ENCODE measurements at regions not wholly inside any gene's neighbourhood (a gene's known extent, or its start where the extent isn't known, plus 50 kb on each side); places are given as distances from the start of the nearest gene placed in this dataset.

GRCh38 chr12:116346222-116346621 is 68.7 kb upstream of the MED13L start:
- Histone ChIP-seq H3K4me1 (peaks cover 0 to 9% of the 10 kb centered on the region in 2 donors), H3K27me3 (no peaks in the 10 kb centered on the region), H3K9me3 (no peaks in the 10 kb centered on the region), H3K27ac (no peak overlapping the region), H3K4me3 (no peak overlapping the region), H3K36me3 (no peaks in the 10 kb centered on the region)
- TF ChIP-seq, protein P1, sequence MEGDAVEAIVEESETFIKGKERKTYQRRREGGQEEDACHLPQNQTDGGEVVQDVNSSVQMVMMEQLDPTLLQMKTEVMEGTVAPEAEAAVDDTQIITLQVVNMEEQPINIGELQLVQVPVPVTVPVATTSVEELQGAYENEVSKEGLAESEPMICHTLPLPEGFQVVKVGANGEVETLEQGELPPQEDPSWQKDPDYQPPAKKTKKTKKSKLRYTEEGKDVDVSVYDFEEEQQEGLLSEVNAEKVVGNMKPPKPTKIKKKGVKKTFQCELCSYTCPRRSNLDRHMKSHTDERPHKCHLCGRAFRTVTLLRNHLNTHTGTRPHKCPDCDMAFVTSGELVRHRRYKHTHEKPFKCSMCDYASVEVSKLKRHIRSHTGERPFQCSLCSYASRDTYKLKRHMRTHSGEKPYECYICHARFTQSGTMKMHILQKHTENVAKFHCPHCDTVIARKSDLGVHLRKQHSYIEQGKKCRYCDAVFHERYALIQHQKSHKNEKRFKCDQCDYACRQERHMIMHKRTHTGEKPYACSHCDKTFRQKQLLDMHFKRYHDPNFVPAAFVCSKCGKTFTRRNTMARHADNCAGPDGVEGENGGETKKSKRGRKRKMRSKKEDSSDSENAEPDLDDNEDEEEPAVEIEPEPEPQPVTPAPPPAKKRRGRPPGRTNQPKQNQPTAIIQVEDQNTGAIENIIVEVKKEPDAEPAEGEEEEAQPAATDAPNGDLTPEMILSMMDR (IDR thresholded peaks at IDR 0.05): no peak
- intact Hi-C loops (cut with DNase I): no loop called here
- ATAC-seq: peak; percentile 13
- DNase-seq: peak in 1 of 4 donors; percentile 61

GRCh38 chr12:116346741-116347140 is 69.2 kb upstream of the MED13L start:
- no peak overlapping the region for H3K27ac ChIP-seq
- H3K27me3 ChIP-seq: no peaks in the 10 kb centered on the region
- H3K36me3 ChIP-seq: no peaks in the 10 kb centered on the region
- TF ChIP-seq, protein P1 (IDR thresholded peaks at IDR 0.05): no peak
- no peaks in the 10 kb centered on the region for H3K9me3 ChIP-seq
- intact Hi-C loops (cut with DNase I): no loop called here
- H3K4me3 ChIP-seq: no peak overlapping the region
- ATAC-seq: peak; percentile 69
- peaks cover 0 to 9% of the 10 kb centered on the region in 2 donors for H3K4me1 ChIP-seq
- peak in 1 of 4 donors; percentile 52 for DNase-seq

GRCh38 chr12:116347265-116347664 is 69.8 kb upstream of the MED13L start:
- intact Hi-C loops (cut with DNase I): no loop called here
- H3K36me3 ChIP-seq: no peaks in the 10 kb centered on the region
- TF ChIP-seq, protein P1 (IDR thresholded peaks at IDR 0.05): no peak
- no peaks in the 10 kb centered on the region for H3K27me3 ChIP-seq
- no peak overlapping the region for H3K4me3 ChIP-seq
- peaks cover 0 to 9% of the 10 kb centered on the region in 2 donors for H3K4me1 ChIP-seq
- no peaks in the 10 kb centered on the region for H3K9me3 ChIP-seq
- no peak overlapping the region for H3K27ac ChIP-seq
- DNase-seq: no peak
- no peak for ATAC-seq

DNA sequence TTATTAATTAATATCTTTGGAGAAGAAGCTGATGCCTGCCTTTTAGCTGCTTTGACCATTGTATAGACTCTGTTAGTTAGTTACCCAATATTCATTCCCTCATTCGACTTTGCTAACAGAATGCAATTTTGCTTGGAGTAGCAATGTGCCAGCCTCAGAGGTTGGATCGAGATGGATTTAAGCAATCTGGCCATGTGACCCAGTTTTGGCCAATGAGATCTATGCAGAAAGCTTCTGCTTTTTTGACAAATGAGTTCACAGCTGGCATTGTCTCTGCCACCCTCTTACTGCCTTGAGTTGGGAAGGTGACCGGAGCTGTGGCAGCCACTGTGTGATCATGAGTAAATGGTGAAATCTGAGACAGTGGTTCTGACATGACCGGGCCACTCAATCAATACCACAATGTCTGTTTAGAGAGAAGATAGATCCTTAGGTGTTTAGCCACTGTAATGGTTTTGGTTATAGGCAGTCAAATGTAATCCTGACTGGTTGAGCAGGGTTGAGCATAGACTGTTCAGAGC is 74.9 kb upstream of the MED13L start:
- H3K4me3 ChIP-seq: no peak overlapping the region
- no peak overlapping the region for H3K27ac ChIP-seq
- intact Hi-C loops (cut with DNase I): no loop called here
- H3K36me3 ChIP-seq: no peaks in the 10 kb centered on the region
- TF ChIP-seq, protein P1 (IDR thresholded peaks at IDR 0.05): no peak
- ATAC-seq (no peak), DNase-seq (no peak)
- no peaks in the 10 kb centered on the region for H3K27me3 ChIP-seq
- no peaks in the 10 kb centered on the region for H3K4me1 ChIP-seq
- no peaks in the 10 kb centered on the region for H3K9me3 ChIP-seq

GRCh38 chr12:116353958-116354357 is 76.5 kb upstream of the MED13L start:
- DNase-seq (no peak), ATAC-seq (no peak)
- TF ChIP-seq, protein P1 (IDR thresholded peaks at IDR 0.05): no peak
- Histone ChIP-seq H3K9me3 (no peaks in the 10 kb centered on the region), H3K36me3 (no peaks in the 10 kb centered on the region), H3K4me3 (no peak overlapping the region), H3K27me3 (no peaks in the 10 kb centered on the region), H3K4me1 (peaks cover 0 to 7% of the 10 kb centered on the region in 2 donors), H3K27ac (no peak overlapping the region)
- intact Hi-C loops (cut with DNase I): no loop called here
